Upper lobe of left lung (tissue), 6 donors: ENCODE measurements at regions not wholly inside any gene's neighbourhood (a gene's known extent, or its start where the extent isn't known, plus 50 kb on each side); places are given as distances from the start of the nearest gene placed in this dataset.

Experiments used
- ATAC-seq, 2 donors: fragments of 200-7000 bp; cut with Tn5 transposase; one replicate each; pipeline ENCODE4 v1.9.1; 2022; ENCODE audit warnings: mild to moderate bottlenecking in 2 of 2, moderate library complexity in 2 of 2; ENCODE audit not compliant: low FRiP score in 2 of 2
- DNase-seq, 2 donors: peaks; one replicate each; pipeline ENCODE4 v3.0.0-alpha.2; 2019 to 2020
- H3K27ac ChIP-seq, 4 donors: fragments of 200-600 bp; sonication (generic); one replicate each; pipeline ENCODE4 v1.5.1; 2016 to 2019
- H3K27me3 ChIP-seq, 4 donors: fragments of 200-600 bp; sonication (generic); one replicate each; pipeline ENCODE4 v1.5.1; 2017 to 2019
- H3K36me3 ChIP-seq, 4 donors: fragments of 200-600 bp; sonication (generic); one replicate each; pipeline ENCODE4 v1.5.1; 2016 to 2019
- H3K4me1 ChIP-seq, 4 donors: fragments of 200-600 bp; sonication (generic); one replicate each; pipeline ENCODE4 v1.5.1; 2018 to 2019
- H3K4me3 ChIP-seq, 4 donors: fragments of 200-600 bp; sonication (generic); one replicate each; pipeline ENCODE4 v1.5.1; 2017 to 2019; ENCODE audit warnings: mild to moderate bottlenecking in 2 of 4, moderate library complexity in 1 of 4
- H3K9me3 ChIP-seq, 4 donors: fragments of 200-600 bp; sonication (generic); one replicate each; pipeline ENCODE4 v1.5.1; 2018 to 2019
- CTCF ChIP-seq, 6 experiments: fragments of 450-650 bp in 4 of 6; fragments of 200-600 bp in 2 of 6; sonication (generic) in 2 of 6; IDR thresholded peaks; one replicate each; pipeline ENCODE4 v1.5.1; 2016 to 2019; ENCODE audit warnings: antibody characterized with exemption in 6 of 6
- EP300 ChIP-seq, 4 donors: sonication (generic); formaldehyde crosslinking; IDR thresholded peaks; one replicate each; pipeline ENCODE4 v1.5.1; 2017; ENCODE audit warnings: antibody characterized with exemption in 4 of 4, control low read depth in 2 of 4
- POLR2A ChIP-seq, 4 donors: fragments of 450-650 bp; IDR thresholded peaks; one replicate each; pipeline ENCODE4 v1.5.1; 2016 to 2017; ENCODE audit warnings: antibody characterized with exemption in 4 of 4, mild to moderate bottlenecking in 2 of 4
- POLR2AphosphoS5 ChIP-seq, 2 donors: sonication (generic); formaldehyde crosslinking; IDR thresholded peaks; one replicate each; pipeline ENCODE4 v1.5.1; 2017; ENCODE audit warnings: antibody characterized with exemption in 2 of 2
- WGBS, 2 donors: methylation state at CpG; one replicate each; pipeline ENCODE4 v1.1.5; 2017 to 2018; 5-methylcytosine and 5-hydroxymethylcytosine counted together
- donor health status: DM: no; HTN: no; CAD: no; lungs with moderate emphysema.
- donor health status: DM: no; HTN: yes; CAD: no; lungs with severe emphysema.

GRCh38 chr1:68378296-68379084 is 71.3 kb downstream of the RPE65 start:
- H3K4me3 ChIP-seq = no peak overlapping the region
- H3K27me3 ChIP-seq = no peaks in the 10 kb centered on the region
- no peak overlapping the region for H3K27ac ChIP-seq
- H3K9me3 ChIP-seq = no peaks in the 10 kb centered on the region
- TF ChIP-seq CTCF (IDR thresholded peaks at IDR 0.05) = no peak
- no peak for TF ChIP-seq POLR2AphosphoS5 (IDR thresholded peaks at IDR 0.05)
- no peak for DNase-seq
- ATAC-seq = no peak
- no peaks in the 10 kb centered on the region for H3K36me3 ChIP-seq
- no peaks in the 10 kb centered on the region for H3K4me1 ChIP-seq
- WGBS, 2 donors = 85 to 89% methylated on average over 2 of the region's 2 CpGs

- Histone ChIP-seq H3K9me3 (no peaks in the 10 kb centered on the region), H3K4me3 (no peak overlapping the region), H3K27ac (no peak overlapping the region), H3K27me3 (no peaks in the 10 kb centered on the region), H3K36me3 (no peaks in the 10 kb centered on the region), H3K4me1 (no peaks in the 10 kb centered on the region)
- 86 to 89% methylated on average over 3 of the region's 3 CpGs for WGBS, 2 donors
- no peak for TF ChIP-seq CTCF (IDR thresholded peaks at IDR 0.05)
- DNase-seq (no peak), ATAC-seq (no peak)
Measured at GRCh38 chr1:68377098-68377497, 72.7 kb downstream of the RPE65 start.

- no peak for DNase-seq
- H3K27me3 ChIP-seq = no peaks in the 10 kb centered on the region
- ATAC-seq = no peak
Measured at GRCh38 chr1:68376441-68376840, 73.3 kb downstream of the RPE65 start.

GRCh38 chr1:68375919-68376318 is 73.8 kb downstream of the RPE65 start:
- 36 to 53% methylated on average over 1 of the region's 1 CpG for WGBS, 2 donors
- Histone ChIP-seq H3K27ac (no peak overlapping the region), H3K4me3 (no peak overlapping the region), H3K36me3 (no peaks in the 10 kb centered on the region), H3K9me3 (no peaks in the 10 kb centered on the region), H3K27me3 (no peaks in the 10 kb centered on the region), H3K4me1 (no peaks in the 10 kb centered on the region)
- DNase-seq (no peak), ATAC-seq (no peak)
- no peak for TF ChIP-seq POLR2A (IDR thresholded peaks at IDR 0.05)
- TF ChIP-seq EP300 (IDR thresholded peaks at IDR 0.05) = no peak
- no peak for TF ChIP-seq CTCF (IDR thresholded peaks at IDR 0.05)
- no peak for TF ChIP-seq POLR2AphosphoS5 (IDR thresholded peaks at IDR 0.05)

More at GRCh38 chr1:68376441-68376840, 73.3 kb downstream of the RPE65 start:
- no peaks in the 10 kb centered on the region for H3K4me1 ChIP-seq
- no peaks in the 10 kb centered on the region for H3K9me3 ChIP-seq
- H3K36me3 ChIP-seq = no peaks in the 10 kb centered on the region
- TF ChIP-seq CTCF (IDR thresholded peaks at IDR 0.05) = no peak
- no peak for TF ChIP-seq POLR2AphosphoS5 (IDR thresholded peaks at IDR 0.05)
- no peak for TF ChIP-seq EP300 (IDR thresholded peaks at IDR 0.05)
- TF ChIP-seq POLR2A (IDR thresholded peaks at IDR 0.05) = no peak
- H3K4me3 ChIP-seq = no peak overlapping the region
- H3K27ac ChIP-seq = no peak overlapping the region

GRCh38 chr1:68373173-68373572 is 76.6 kb downstream of the RPE65 start:
- Histone ChIP-seq H3K27me3 (no peaks in the 10 kb centered on the region), H3K4me1 (no peaks in the 10 kb centered on the region), H3K4me3 (no peak overlapping the region), H3K9me3 (no peaks in the 10 kb centered on the region), H3K36me3 (no peaks in the 10 kb centered on the region), H3K27ac (no peak overlapping the region)
- 96 to 97% methylated on average over 18 of the region's 18 CpGs for WGBS, 2 donors
- ATAC-seq (no peak), DNase-seq (peak in 1 of 2 donors; percentile 77)
- TF ChIP-seq EP300 (IDR thresholded peaks at IDR 0.05) = no peak
- no peak for TF ChIP-seq POLR2AphosphoS5 (IDR thresholded peaks at IDR 0.05)
